H9 (cell line): ENCODE measurements at regions not wholly inside any gene's neighbourhood (a gene's known extent, or its start where the extent isn't known, plus 50 kb on each side); places are given as distances from the start of the nearest gene placed in this dataset.

Source experiments
- DNase-seq: peaks from one replicate; pipeline ENCODE4 v3.0.0-alpha.2; 2017
- H2AFZ ChIP-seq: one replicate; pipeline ENCODE4 v1.6.1; 2013; ENCODE audit warnings: mild to moderate bottlenecking, low read length, control low read depth, moderate library complexity
- H2AK5ac ChIP-seq: 2 replicates; pipeline ENCODE4 v1.6.1; 2013; ENCODE audit warnings: low read length, control low read depth, mixed read lengths; ENCODE audit not compliant: insufficient read length
- H2BK120ac ChIP-seq: one replicate; pipeline ENCODE4 v1.6.1; 2013; ENCODE audit warnings: low read depth, mild to moderate bottlenecking, low read length, control low read depth, inconsistent platforms; ENCODE audit not compliant: poor library complexity, severe bottlenecking
- H2BK12ac ChIP-seq: 2 replicates; pipeline ENCODE4 v1.6.1; 2013; ENCODE audit warnings: low read length, control low read depth, mixed read lengths, low read depth; ENCODE audit not compliant: insufficient read length
- H2BK15ac ChIP-seq: 2 replicates; pipeline ENCODE4 v1.6.1; 2013; ENCODE audit warnings: low read depth, low read length, control low read depth
- H2BK20ac ChIP-seq: one replicate; pipeline ENCODE4 v1.6.1; 2013; ENCODE audit warnings: low read depth, mild to moderate bottlenecking, low read length, control low read depth, inconsistent platforms; ENCODE audit not compliant: poor library complexity, severe bottlenecking
- H2BK5ac ChIP-seq: 2 replicates; pipeline ENCODE4 v1.6.1; 2013; ENCODE audit warnings: low read length, control low read depth, mixed read lengths; ENCODE audit not compliant: insufficient read length
- H3K14ac ChIP-seq: 2 replicates; pipeline ENCODE4 v1.6.1; 2013; ENCODE audit warnings: low read length, control low read depth; ENCODE audit not compliant: insufficient read depth
- H3K18ac ChIP-seq: 2 replicates; pipeline ENCODE4 v1.6.1; 2013; ENCODE audit warnings: low read depth, mild to moderate bottlenecking, mixed read lengths, low read length, control low read depth; ENCODE audit not compliant: insufficient read length
- H3K23ac ChIP-seq: 2 replicates; pipeline ENCODE4 v1.6.1; 2013; ENCODE audit warnings: low read length, control low read depth, mixed read lengths, low read depth; ENCODE audit not compliant: insufficient read length
- H3K23me2 ChIP-seq: 2 replicates; pipeline ENCODE4 v1.6.1; 2013; ENCODE audit warnings: low read depth, mild to moderate bottlenecking, mixed read lengths, low read length, control low read depth; ENCODE audit not compliant: insufficient read length, poor library complexity, severe bottlenecking
- H3K27ac ChIP-seq: 2 replicates; pipeline ENCODE4 v1.5.1; 2013; ENCODE audit warnings: low read length, control low read depth, mixed read lengths, low read depth; ENCODE audit not compliant: insufficient read length
- H3K27me3 ChIP-seq: 2 replicates; pipeline ENCODE4 v1.6.1; 2013; ENCODE audit warnings: low read length, control low read depth, inconsistent platforms; ENCODE audit not compliant: insufficient read depth
- H3K4ac ChIP-seq: 2 replicates; pipeline ENCODE4 v1.6.1; 2013; ENCODE audit warnings: low read depth, mild to moderate bottlenecking, control low read depth, inconsistent platforms, low read length, moderate library complexity
- H3K4me1 ChIP-seq: 2 replicates; pipeline ENCODE4 v1.6.1; 2013; ENCODE audit warnings: low read length, control low read depth, inconsistent platforms; ENCODE audit not compliant: insufficient read depth
- H3K4me2 ChIP-seq: 2 replicates; pipeline ENCODE4 v1.6.1; 2013; ENCODE audit warnings: low read length, control low read depth, mixed read lengths; ENCODE audit not compliant: insufficient read length, insufficient read depth
- H3K56ac ChIP-seq: 2 replicates; pipeline ENCODE4 v1.6.1; 2013; ENCODE audit warnings: low read depth, mild to moderate bottlenecking, mixed read lengths, low read length, control low read depth; ENCODE audit not compliant: insufficient read length
- H3K79me1 ChIP-seq: 2 replicates; pipeline ENCODE4 v1.6.1; 2013; ENCODE audit warnings: low read depth, mild to moderate bottlenecking, moderate library complexity, low read length, control low read depth, inconsistent platforms; ENCODE audit not compliant: insufficient read depth, poor library complexity, severe bottlenecking
- H3K79me2 ChIP-seq: 2 replicates; pipeline ENCODE4 v1.6.1; 2013; ENCODE audit warnings: low read length, control low read depth, inconsistent platforms; ENCODE audit not compliant: insufficient read depth
- H3K9ac ChIP-seq: 2 replicates; pipeline ENCODE4 v1.6.1; 2013; ENCODE audit warnings: low read length, control low read depth, mixed read lengths; ENCODE audit not compliant: insufficient read length; ENCODE audit errors: extremely low read depth
- H3K9me3 ChIP-seq: one replicate; pipeline ENCODE4 v1.6.1; 2013; ENCODE audit warnings: low read depth, low read length, inconsistent platforms; ENCODE audit not compliant: control insufficient read depth
- H3T11ph ChIP-seq: one replicate; pipeline ENCODE4 v1.6.1; 2013; ENCODE audit warnings: mild to moderate bottlenecking, low read length, control low read depth, inconsistent platforms
- H4K20me1 ChIP-seq: one replicate; pipeline ENCODE4 v1.6.1; 2013; ENCODE audit not compliant: control insufficient read depth, insufficient read length, insufficient read depth
- H4K5ac ChIP-seq: 2 replicates; pipeline ENCODE4 v1.6.1; 2013; ENCODE audit warnings: low read depth, mild to moderate bottlenecking, mixed read lengths, low read length, control low read depth; ENCODE audit not compliant: insufficient read length
- H4K8ac ChIP-seq: replicated peaks from 2 replicates; pipeline ENCODE4 v1.6.1; 2013; ENCODE audit warnings: low read length, control low read depth, mixed read lengths, low read depth; ENCODE audit not compliant: insufficient read length
- H4K91ac ChIP-seq: 2 replicates; pipeline ENCODE4 v1.6.1; 2013; ENCODE audit warnings: low read depth, mild to moderate bottlenecking, moderate library complexity, mixed read lengths, low read length, control low read depth; ENCODE audit not compliant: insufficient read length
- H3K27ac Mint-ChIP-seq, 3 experiments: 2 replicates in 2 of 3; 3 replicates in 1 of 3; pipeline ENCODE4 v1.8.0; 2020 to 2021; ENCODE audit warnings: mixed read lengths in 3 of 3, mild to moderate bottlenecking in 1 of 3, moderate library complexity in 1 of 3
- H3K27me3 Mint-ChIP-seq: 2 replicates; pipeline ENCODE4 v1.8.0; 2021; ENCODE audit warnings: low read depth, mild to moderate bottlenecking, moderate library complexity, mixed read lengths
- H3K36me3 Mint-ChIP-seq, 3 experiments: 2 replicates in 2 of 3; 3 replicates in 1 of 3; pipeline ENCODE4 v1.8.0; 2020 to 2021; ENCODE audit warnings: low read depth in 3 of 3, mixed read lengths in 3 of 3; ENCODE audit not compliant: insufficient read depth in 1 of 3
- H3K4me1 Mint-ChIP-seq, 2 experiments: 2 replicates each; pipeline ENCODE4 v1.8.0; 2020; ENCODE audit warnings: mixed read lengths in 2 of 2
- H3K4me3 Mint-ChIP-seq, 2 experiments: 2 replicates in 1 of 2; 3 replicates in 1 of 2; pipeline ENCODE4 v1.8.0; 2020 to 2021; ENCODE audit warnings: mild to moderate bottlenecking in 2 of 2, mixed read lengths in 2 of 2, moderate library complexity in 1 of 2
- H3K9me3 Mint-ChIP-seq, 2 experiments: 2 replicates in 1 of 2; 3 replicates in 1 of 2; pipeline ENCODE4 v1.8.0; 2020; ENCODE audit warnings: mild to moderate bottlenecking in 2 of 2, mixed read lengths in 2 of 2, moderate library complexity in 1 of 2
- WGBS: extraction: QIAGEN DNeasy Blood & Tissue Kit; methylation state at CpG from one replicate; pipeline ENCODE4 v1.1.7; 2013; ENCODE audit warnings: missing lambda C conversion rate, low lambda C conversion rate, mixed read lengths; ENCODE audit not compliant: insufficient read length; ENCODE audit errors: extremely low coverage; 5-methylcytosine and 5-hydroxymethylcytosine counted together
- TF ChIP-seq, protein P1 (sequence below): fragments of 200-600 bp; sonication (generic); conservative IDR thresholded peaks from 3 replicates; pipeline ENCODE4 v1.8.0; 2021; ENCODE audit warnings: antibody characterized with exemption, mild to moderate bottlenecking

DNA sequence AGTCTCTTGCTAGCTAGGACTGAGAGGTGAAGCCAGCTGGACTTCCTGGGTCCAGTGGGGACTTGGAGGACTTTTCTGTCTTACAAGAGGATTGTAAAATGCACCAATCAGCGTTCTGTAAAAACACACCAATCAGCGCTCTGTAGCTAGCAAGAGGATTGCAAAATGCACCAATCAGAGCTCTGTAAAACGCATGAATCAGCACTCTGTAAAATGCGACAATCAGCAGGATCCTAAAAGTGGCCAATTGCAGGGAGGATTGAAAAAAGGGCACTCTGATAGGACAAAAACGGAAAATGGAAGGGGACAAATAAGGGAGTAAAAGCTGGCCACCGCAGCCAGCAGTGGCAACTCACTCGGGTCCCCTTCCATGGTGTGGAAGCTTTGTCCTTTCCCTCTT lies 65.6 kb upstream of the DUSP21 start:
- H2BK12ac ChIP-seq = no peak overlapping the region
- no peak overlapping the region for H3T11ph ChIP-seq
- no peaks in the 10 kb centered on the region for H4K20me1 ChIP-seq
- no peak overlapping the region for H2BK5ac ChIP-seq
- H3K23ac ChIP-seq = no peak overlapping the region
- H4K5ac ChIP-seq = no peak overlapping the region
- H3K9ac ChIP-seq = no peak overlapping the region
- H3K4me1 ChIP-seq = no peaks in the 10 kb centered on the region
- H3K4ac ChIP-seq = no peak overlapping the region
- H3K9me3 ChIP-seq = peaks cover 17% of the 10 kb centered on the region
- H3K36me3 Mint-ChIP-seq = peaks cover 0 to 4% (median 0%) of the 10 kb centered on the region in 3 experiments; a peak in 1 of 7 replicates
- no peaks in the 10 kb centered on the region for H3K4me1 Mint-ChIP-seq
- no peaks in the 10 kb centered on the region for H3K27me3 ChIP-seq
- peaks cover 59 to 69% of the 10 kb centered on the region in 2 experiments for H3K9me3 Mint-ChIP-seq
- TF ChIP-seq, protein P1, sequence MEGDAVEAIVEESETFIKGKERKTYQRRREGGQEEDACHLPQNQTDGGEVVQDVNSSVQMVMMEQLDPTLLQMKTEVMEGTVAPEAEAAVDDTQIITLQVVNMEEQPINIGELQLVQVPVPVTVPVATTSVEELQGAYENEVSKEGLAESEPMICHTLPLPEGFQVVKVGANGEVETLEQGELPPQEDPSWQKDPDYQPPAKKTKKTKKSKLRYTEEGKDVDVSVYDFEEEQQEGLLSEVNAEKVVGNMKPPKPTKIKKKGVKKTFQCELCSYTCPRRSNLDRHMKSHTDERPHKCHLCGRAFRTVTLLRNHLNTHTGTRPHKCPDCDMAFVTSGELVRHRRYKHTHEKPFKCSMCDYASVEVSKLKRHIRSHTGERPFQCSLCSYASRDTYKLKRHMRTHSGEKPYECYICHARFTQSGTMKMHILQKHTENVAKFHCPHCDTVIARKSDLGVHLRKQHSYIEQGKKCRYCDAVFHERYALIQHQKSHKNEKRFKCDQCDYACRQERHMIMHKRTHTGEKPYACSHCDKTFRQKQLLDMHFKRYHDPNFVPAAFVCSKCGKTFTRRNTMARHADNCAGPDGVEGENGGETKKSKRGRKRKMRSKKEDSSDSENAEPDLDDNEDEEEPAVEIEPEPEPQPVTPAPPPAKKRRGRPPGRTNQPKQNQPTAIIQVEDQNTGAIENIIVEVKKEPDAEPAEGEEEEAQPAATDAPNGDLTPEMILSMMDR = no peak
- no peak for DNase-seq
- H3K27ac Mint-ChIP-seq = no peak overlapping the region
- no peak overlapping the region for H4K91ac ChIP-seq
- no peak overlapping the region for H3K4me3 Mint-ChIP-seq
- no peak overlapping the region for H3K14ac ChIP-seq
- H3K79me2 ChIP-seq = no peaks in the 10 kb centered on the region
- H2BK120ac ChIP-seq = no peak overlapping the region
- no peak overlapping the region for H2AFZ ChIP-seq
- WGBS = no CpG with 5 or more reads among the region's 7 CpGs
- no peak overlapping the region for H3K18ac ChIP-seq
- no peak overlapping the region for H3K4me2 ChIP-seq
- no peaks in the 10 kb centered on the region for H3K79me1 ChIP-seq
- H2BK20ac ChIP-seq = no peak overlapping the region
- H4K8ac ChIP-seq = no peak overlapping the region
- no peaks in the 10 kb centered on the region for H3K23me2 ChIP-seq
- H3K27me3 Mint-ChIP-seq = no peaks in the 10 kb centered on the region
- no peak overlapping the region for H2BK15ac ChIP-seq
- H2AK5ac ChIP-seq = no peak overlapping the region
- no peak overlapping the region for H3K56ac ChIP-seq
- no peak overlapping the region for H3K27ac ChIP-seq
